ENCODE measurements at regions not wholly inside any gene's neighbourhood (a gene's known extent, or its start where the extent isn't known, plus 50 kb on each side); places are given as distances from the start of the nearest gene placed in this dataset.

GRCh38 chr4:17336986-17337385 lies 174.9 kb downstream of the QDPR start:
- no peak for DNase-seq (ENCODE audit: low read depth)

DNA sequence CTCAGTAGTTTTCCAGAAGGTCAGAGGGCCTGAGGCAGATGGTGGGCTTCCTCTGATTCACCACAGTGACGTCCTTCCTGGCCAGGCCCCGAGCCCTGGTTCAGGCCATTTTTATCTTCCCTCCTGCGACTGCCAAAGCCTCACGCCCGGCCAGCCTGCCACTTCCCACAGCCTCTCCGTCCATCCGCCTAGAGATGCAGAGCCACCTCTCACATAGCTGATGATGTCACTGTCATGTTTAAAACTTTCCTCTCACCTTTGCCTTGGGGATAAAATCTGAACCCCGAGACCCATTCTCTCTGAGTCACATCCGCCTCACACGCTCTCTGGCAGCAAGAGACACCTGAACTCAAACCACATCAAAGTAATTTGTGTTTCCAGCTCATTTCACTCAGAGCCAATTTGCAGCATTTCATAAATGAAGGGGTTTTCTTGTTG lies 175.3 kb downstream of the QDPR start:
- peak; percentile 70 for DNase-seq (ENCODE audit: low read depth)

DNA sequence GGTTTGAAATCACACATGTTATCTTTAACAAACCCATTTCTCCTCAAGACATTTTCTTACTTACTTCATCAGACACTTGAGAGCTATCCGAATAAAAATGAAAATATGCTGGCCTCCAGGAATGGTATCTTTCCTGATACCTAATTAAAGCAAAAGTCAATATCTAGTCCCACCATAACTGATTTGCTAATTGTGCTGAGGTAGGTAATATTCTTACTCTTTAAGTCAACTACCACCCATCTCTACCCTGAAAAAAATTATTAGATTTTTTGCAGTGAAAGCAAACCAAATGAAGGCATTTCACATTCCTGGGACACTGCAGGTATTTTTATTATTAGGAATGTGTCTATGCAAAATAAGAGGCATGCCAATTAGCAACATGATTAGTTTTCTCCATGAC lies 175.8 kb downstream of the QDPR start:
- no peak for DNase-seq (ENCODE audit: low read depth)

GRCh38 chr4:17335371-17335770 lies 176.5 kb downstream of the QDPR start:
- no peak for DNase-seq (ENCODE audit: low read depth)

DNA sequence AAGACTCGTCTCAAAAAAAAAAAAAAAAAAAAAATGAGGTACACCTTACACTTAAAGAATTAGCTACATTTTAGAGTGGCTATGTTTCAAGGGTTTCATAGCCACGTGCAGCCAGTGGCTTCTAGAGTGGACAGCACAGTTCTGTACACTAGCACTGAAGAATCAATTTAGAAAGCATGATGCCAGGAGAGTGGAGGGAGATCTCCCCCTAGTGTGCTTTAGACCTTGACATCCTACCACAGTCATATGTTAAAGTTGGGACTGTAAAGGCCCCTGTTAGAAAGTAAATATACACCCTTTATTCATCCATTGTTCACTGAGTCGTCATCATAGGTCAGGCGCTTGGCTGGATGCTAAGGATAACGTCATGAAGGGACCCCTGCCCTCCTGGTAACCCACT lies 179.4 kb downstream of the QDPR start:
- no peak for DNase-seq (ENCODE audit: low read depth)

GRCh38 chr4:17329046-17329445 lies 182.8 kb downstream of the QDPR start:
- no peak for DNase-seq (ENCODE audit: low read depth)

DNA sequence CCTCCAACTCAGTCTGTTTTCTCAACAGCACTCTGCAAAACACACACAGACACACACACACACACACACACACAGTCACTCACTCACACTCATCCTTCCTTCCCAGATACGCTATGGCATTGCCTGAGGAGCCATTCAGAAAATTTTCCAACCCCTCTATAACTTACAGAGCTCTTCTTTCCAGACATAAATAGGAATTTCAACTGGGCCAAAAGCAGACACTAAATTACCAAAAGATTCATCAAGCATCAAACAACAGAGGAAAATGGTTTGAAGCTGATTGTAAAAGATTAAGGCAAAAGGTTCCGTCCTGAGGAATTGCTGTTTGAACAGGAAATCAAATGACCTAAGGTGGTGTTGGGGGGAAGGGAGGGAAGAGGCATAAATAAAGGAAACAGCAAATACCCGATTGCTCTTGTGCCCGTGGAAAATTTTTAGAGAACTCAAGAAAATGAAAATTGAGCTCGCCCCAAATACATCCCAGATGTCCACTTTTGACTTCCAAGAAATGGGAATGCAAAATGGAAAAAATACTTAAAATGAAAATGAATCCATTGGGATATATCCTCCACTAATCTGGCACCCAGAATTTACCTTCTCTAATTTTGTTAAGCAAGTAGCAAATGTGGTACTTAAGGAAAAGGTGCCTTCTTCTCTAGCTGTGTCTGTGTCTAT lies 183.6 kb downstream of the QDPR start:
- DNase-seq (ENCODE audit: low read depth) = no peak

DNA sequence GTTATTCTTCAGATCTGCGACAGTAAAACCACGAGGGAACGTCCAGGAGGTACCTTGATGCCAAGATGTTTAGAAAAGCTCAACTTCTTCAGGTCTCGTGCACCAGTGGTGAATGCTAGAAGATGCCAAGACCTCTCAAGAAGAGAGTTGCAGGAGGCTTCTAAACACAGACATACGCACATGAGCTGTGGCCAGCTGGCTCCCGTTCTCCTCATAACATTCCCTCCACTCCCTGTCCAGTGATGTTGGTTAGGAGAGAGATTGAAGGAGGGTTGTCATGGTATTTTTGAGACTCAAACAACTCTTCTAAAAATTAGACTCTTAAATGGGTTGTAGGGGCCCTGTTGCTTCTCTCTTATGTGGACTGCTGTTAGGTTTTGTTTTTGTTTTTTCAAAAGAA lies 184.3 kb downstream of the QDPR start:
- no peak for DNase-seq (ENCODE audit: low read depth)

DNA sequence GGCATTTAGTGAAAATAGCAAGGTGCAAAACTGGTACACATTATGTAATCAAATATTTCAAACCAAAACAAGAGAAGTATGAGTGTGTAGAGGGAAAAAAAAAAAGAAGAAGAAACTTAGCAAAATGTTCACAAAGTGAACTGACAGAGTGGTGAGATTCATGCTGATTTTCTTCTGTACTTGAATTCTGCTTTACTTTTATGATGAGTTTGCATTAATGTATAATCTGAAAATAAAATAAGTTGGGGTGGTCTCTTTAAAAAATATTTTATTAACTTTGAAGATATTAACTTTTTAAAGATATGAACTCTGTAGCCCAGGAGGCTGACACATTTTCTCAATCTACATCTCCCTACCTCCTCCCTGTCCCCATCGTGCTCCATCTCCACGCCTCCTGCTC lies 185.1 kb downstream of the QDPR start:
- DNase-seq (ENCODE audit: low read depth) = no peak

- no peak for DNase-seq (ENCODE audit: low read depth)
Observed at GRCh38 chr4:17325098-17325497, 186.8 kb downstream of the QDPR start.

DNA sequence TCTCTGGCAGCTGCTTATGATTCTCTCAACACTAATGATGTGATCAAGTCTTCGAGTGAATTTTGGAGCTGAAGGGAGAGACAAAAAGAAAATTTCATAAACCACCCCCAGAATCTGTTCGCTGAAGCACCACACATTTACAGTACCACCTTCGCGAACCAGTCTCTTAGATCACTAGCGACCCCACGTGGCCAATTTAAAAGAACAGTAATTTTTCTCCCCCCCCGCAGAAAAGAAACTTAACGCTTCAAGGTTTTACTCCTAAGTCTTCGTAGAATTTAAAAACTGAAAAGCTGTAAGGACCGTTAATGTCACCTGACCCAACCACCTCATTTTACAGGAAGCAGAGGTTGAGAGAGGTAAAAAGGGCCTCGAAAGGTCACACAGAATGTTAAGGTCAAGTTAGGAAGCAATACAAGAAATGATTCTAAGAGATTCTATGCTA lies 187.5 kb downstream of the QDPR start:
- no peak for DNase-seq (ENCODE audit: low read depth)

DNA sequence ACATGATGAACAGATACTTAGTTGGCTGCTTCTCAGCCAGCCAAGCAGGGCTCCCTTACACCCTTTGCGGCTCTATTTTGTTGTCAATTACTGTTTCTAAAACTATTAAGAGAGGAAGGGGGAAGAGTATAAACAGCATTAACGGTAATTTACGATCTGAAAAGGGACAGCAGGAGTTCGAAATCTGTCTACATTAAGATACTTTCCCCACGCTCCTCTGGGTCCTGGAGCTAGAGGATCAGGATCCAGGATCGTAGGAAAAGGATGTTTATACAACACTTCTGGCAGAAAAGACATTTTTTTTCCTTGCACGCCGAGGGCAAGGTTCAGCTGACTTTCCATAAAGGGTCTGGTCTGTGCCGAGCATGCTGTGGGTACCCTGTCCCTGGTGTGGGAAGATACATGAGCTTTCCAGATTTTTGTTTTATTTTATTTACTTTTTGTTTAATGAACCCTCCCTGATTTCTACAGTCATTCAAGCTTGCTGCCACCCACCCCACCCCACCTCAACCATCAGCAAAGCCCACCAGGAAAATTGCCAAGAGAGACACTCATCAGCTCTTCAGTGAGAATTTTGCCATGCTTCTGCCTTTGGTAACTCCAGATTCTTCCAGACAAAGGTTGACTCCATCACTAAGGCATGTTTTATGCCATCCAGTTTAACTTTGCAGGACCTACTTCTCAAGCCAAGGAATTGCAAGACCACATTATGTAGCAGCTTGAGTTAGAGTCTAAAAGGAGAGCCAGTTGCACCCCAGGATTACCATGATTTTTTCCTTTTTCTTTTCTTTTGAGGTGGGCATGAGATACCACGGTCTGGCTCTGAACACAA lies 188.1 kb downstream of the QDPR start:
- DNase-seq (ENCODE audit: low read depth) = no peak

- no peak for DNase-seq (ENCODE audit: low read depth)
Observed at GRCh38 chr4:17322514-17322913, 189.4 kb downstream of the QDPR start.

- no peak for DNase-seq (ENCODE audit: low read depth)
Observed at GRCh38 chr4:17320046-17320445, 191.8 kb downstream of the QDPR start.

- no peak for DNase-seq (ENCODE audit: low read depth)
Observed at GRCh38 chr4:17317526-17317925, 194.4 kb downstream of the QDPR start.

DNA sequence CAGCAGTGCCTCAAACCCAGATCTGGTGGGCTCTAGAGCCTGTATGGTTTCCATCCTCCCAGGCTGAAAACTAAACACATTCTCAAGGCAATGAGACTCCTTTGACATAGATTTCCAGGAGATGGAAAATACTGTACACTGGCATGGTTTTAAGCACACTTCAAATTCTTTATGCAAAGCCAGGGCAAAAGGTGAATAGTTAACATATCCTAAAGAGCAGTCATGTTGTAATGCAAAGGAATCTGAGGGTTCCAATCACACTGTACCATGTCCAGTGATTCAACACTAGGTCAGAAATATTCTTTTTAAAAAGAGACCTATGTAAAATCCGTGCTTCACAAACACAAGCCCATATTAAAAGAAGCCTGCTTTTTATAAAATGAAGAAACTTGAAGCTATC lies 195.3 kb downstream of the QDPR start:
- DNase-seq (ENCODE audit: low read depth) = no peak

GRCh38 chr4:17315459-17315858 lies 196.4 kb downstream of the QDPR start:
- DNase-seq (ENCODE audit: low read depth) = no peak

GRCh38 chr4:17313194-17313593 lies 198.7 kb downstream of the QDPR start:
- no peak for DNase-seq (ENCODE audit: low read depth)

GRCh38 chr4:17310269-17310652 lies 201.6 kb downstream of the QDPR start:
- DNase-seq (ENCODE audit: low read depth) = no peak

GRCh38 chr4:17309567-17310268 lies 202.2 kb downstream of the QDPR start:
- DNase-seq (ENCODE audit: low read depth) = no peak

- no peak for DNase-seq (ENCODE audit: low read depth)
Observed at GRCh38 chr4:17301869-17302268, 210.0 kb downstream of the QDPR start.

- no peak for DNase-seq (ENCODE audit: low read depth)
Observed at GRCh38 chr4:17301266-17301665, 210.6 kb downstream of the QDPR start.

All from T-helper 22 cell (primary cell).